ENCODE measurements at regions not wholly inside any gene's neighbourhood (a gene's known extent, or its start where the extent isn't known, plus 50 kb on each side); places are given as distances from the start of the nearest gene placed in this dataset.

GRCh38 chr10:44060719-44061118 is 324.2 kb downstream of the CXCL12 start:
- TF ChIP-seq EZH2 (IDR thresholded peaks at IDR 0.05; ENCODE audit: low read depth): no peak
- no peaks in the 10 kb centered on the region for H3K4me1 ChIP-seq (replicated peaks; ENCODE audit: insufficient read depth)
- H2AFZ ChIP-seq: no peak overlapping the region
- DNase-seq: no peak
- intact Hi-C loops (cut with micrococcal nuclease; ENCODE audit: unreplicated experiment): no loop called here
- H3K9me3 ChIP-seq (ENCODE audit: insufficient read depth, low read depth): no peaks in the 10 kb centered on the region
- H4K20me1 ChIP-seq (ENCODE audit: insufficient read depth): no peaks in the 10 kb centered on the region
- H3K36me3 ChIP-seq (ENCODE audit: low read depth): no peaks in the 10 kb centered on the region
- H3F3A ChIP-seq (ENCODE audit: insufficient read depth, low read depth): no peaks in the 10 kb centered on the region
- H3K79me2 ChIP-seq (ENCODE audit: low read depth): no peaks in the 10 kb centered on the region
- POLR2A ChIA-PET (ENCODE audit: unreplicated experiment): no interaction called here
- CTCF ChIA-PET: no interaction called here
- peaks cover 30% of the 10 kb centered on the region for H3K27me3 ChIP-seq (ENCODE audit: insufficient read depth, low read depth)
- no peaks in the 10 kb centered on the region for H3K9me2 ChIP-seq (ENCODE audit: insufficient read depth)
- H3K4me3 ChIP-seq: no peak overlapping the region
- no TSS peak for BruUV-seq (replicated peaks)
- H3K27ac ChIP-seq: no peak overlapping the region
- H3K4me2 ChIP-seq: no peak overlapping the region

- H3K9me2 ChIP-seq (ENCODE audit: insufficient read depth): no peaks in the 10 kb centered on the region
- no peak overlapping the region for H3K4me3 ChIP-seq
- no peaks in the 10 kb centered on the region for H3K9me3 ChIP-seq (ENCODE audit: insufficient read depth, low read depth)
- DNase-seq: no peak
- H3K4me1 ChIP-seq (replicated peaks; ENCODE audit: insufficient read depth): no peaks in the 10 kb centered on the region
- H3K36me3 ChIP-seq (ENCODE audit: low read depth): no peaks in the 10 kb centered on the region
- no peaks in the 10 kb centered on the region for H4K20me1 ChIP-seq (ENCODE audit: insufficient read depth)
- TF ChIP-seq EZH2 (IDR thresholded peaks at IDR 0.05; ENCODE audit: low read depth) (no peak), CTCF (conservative IDR thresholded peaks at IDR 0.05) (no peak)
- no peaks in the 10 kb centered on the region for H3F3A ChIP-seq (ENCODE audit: insufficient read depth, low read depth)
- H3K27me3 ChIP-seq (ENCODE audit: insufficient read depth, low read depth): peaks cover 35% of the 10 kb centered on the region
- H3K79me2 ChIP-seq (ENCODE audit: low read depth): no peaks in the 10 kb centered on the region
- H2AFZ ChIP-seq: no peak overlapping the region
- intact Hi-C loops (cut with micrococcal nuclease; ENCODE audit: unreplicated experiment): no loop called here
- ChIA-PET POLR2A (ENCODE audit: unreplicated experiment) (no interaction called here), CTCF (no interaction called here)
- no peak overlapping the region for H3K4me2 ChIP-seq
- no peak overlapping the region for H3K27ac ChIP-seq
- no TSS peak for BruUV-seq (replicated peaks)
These were observed 324.7 kb downstream of the CXCL12 start for GRCh38 chr10:44060221-44060620.

GRCh38 chr10:44058259-44058658 is 326.6 kb downstream of the CXCL12 start:
- CTCF ChIA-PET: no interaction called here
- BruUV-seq (replicated peaks): no TSS peak
- POLR2A ChIA-PET (ENCODE audit: unreplicated experiment): no interaction called here

More at GRCh38 chr10:44058259-44058658, 326.6 kb downstream of the CXCL12 start:
- H3K9me2 ChIP-seq (ENCODE audit: insufficient read depth): no peaks in the 10 kb centered on the region
- H2AFZ ChIP-seq: no peak overlapping the region
- no peak overlapping the region for H3K4me3 ChIP-seq
- no peaks in the 10 kb centered on the region for H3K9me3 ChIP-seq (ENCODE audit: insufficient read depth, low read depth)
- no peaks in the 10 kb centered on the region for H3K4me1 ChIP-seq (replicated peaks; ENCODE audit: insufficient read depth)
- no peak for TF ChIP-seq CTCF (conservative IDR thresholded peaks at IDR 0.05)
- no peak for TF ChIP-seq EZH2 (IDR thresholded peaks at IDR 0.05; ENCODE audit: low read depth)
- intact Hi-C loops (cut with micrococcal nuclease; ENCODE audit: unreplicated experiment): no loop called here
- H3K36me3 ChIP-seq (ENCODE audit: low read depth): no peaks in the 10 kb centered on the region
- no peaks in the 10 kb centered on the region for H3F3A ChIP-seq (ENCODE audit: insufficient read depth, low read depth)
- H3K4me2 ChIP-seq: no peak overlapping the region
- peaks cover 35% of the 10 kb centered on the region for H3K27me3 ChIP-seq (ENCODE audit: insufficient read depth, low read depth)
- H3K27ac ChIP-seq: no peak overlapping the region
- no peak for DNase-seq
- H3K79me2 ChIP-seq (ENCODE audit: low read depth): no peaks in the 10 kb centered on the region
- H4K20me1 ChIP-seq (ENCODE audit: insufficient read depth): no peaks in the 10 kb centered on the region

Measured in PC-9 (cell line).